GM18505 (cell line): ENCODE measurements at regions not wholly inside any gene's neighbourhood (a gene's known extent, or its start where the extent isn't known, plus 50 kb on each side); places are given as distances from the start of the nearest gene placed in this dataset.

Experiments used
- ATAC-seq: cut with Tn5 transposase; IDR thresholded peaks from one replicate; pipeline ENCODE4 v1.9.1; 2021; ENCODE audit not compliant: unreplicated experiment
- POLR2A ChIP-seq: IDR thresholded peaks from 4 replicates; pipeline ENCODE4 v1.6.1; 2011; ENCODE audit warnings: borderline replicate concordance; ENCODE audit not compliant: insufficient read depth, insufficient read length; ENCODE audit errors: extremely low read depth

DNA sequence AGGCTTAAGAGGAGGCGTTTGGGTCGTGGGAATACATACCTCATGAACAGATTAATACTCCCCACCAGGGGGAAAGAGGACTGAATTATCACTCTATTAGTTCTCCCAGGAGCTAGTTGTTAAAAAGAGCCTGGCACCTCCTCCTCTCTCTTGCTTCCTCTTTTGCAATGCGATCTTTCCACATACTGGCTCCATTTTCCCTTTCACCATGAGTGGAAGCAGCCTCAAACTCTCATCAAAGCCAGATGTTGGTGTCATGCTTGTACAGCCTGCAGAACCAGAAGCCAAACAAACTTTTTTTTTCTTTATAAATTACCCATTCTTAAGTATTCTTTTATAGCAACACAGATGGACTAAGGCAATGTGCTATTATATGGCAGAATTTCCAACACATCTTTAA lies 258.5 kb downstream of the FAM76B start:
- TF ChIP-seq POLR2A = no peak
- no peak for ATAC-seq

DNA sequence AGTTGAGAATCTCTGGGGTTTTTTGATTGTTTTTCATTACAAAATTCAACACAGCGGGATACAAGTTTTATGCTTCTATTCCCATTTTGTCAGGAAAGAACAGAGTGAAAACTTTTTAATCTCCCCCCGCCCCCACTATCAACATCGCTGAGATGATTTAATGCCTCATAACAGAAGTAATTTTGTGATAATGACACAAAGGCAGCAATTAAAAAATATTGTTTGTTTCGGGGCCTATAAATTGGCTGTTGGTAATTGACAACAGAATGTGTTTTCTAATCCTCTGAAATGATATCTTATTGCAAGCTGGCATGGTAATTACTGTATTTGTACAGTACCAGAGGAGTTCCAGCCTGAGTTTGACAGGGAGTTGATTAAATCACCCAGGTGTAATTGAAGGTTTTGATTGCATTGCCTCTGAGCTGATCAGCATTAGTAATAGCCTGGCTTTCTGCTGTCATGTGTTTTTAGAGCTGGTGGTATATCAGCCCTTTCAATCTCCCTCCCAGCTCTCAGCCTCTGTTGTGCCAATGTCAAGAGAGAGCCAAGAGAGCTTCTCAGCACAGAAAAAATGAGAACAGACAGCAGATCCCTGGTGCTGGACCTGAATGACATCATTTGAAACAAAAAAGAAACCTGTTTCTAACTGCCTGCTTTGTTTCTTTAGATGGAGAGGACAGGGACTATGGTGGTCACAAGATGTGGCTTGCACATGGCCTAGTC lies 265.1 kb downstream of the FAM76B start:
- no peak for TF ChIP-seq POLR2A
- no peak for ATAC-seq

GRCh38 chr11:95522874-95523273 lies 266.7 kb downstream of the FAM76B start:
- no peak for ATAC-seq
- no peak for TF ChIP-seq POLR2A

DNA sequence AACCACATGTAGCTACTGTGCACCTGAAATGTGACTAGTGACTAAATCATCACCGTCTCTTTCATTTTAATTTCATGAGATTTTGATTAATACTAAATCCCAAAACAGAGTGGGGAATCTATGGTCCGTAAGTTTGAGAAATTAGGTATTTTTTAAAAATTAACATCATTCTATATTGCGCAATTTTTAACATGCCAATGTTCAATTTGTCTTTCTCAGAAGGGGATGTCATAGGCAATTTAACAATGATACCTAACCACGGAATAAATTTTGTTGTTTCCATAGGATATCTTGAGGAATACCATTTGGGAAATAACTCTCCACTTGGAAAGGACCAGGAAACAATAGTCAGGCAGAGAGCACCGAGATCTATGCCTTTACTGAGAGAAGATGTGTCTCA lies 267.7 kb downstream of the FAM76B start:
- no peak for ATAC-seq
- no peak for TF ChIP-seq POLR2A

GRCh38 chr11:95521133-95521542 lies 268.4 kb downstream of the FAM76B start:
- no peak for TF ChIP-seq POLR2A
- no peak for ATAC-seq

DNA sequence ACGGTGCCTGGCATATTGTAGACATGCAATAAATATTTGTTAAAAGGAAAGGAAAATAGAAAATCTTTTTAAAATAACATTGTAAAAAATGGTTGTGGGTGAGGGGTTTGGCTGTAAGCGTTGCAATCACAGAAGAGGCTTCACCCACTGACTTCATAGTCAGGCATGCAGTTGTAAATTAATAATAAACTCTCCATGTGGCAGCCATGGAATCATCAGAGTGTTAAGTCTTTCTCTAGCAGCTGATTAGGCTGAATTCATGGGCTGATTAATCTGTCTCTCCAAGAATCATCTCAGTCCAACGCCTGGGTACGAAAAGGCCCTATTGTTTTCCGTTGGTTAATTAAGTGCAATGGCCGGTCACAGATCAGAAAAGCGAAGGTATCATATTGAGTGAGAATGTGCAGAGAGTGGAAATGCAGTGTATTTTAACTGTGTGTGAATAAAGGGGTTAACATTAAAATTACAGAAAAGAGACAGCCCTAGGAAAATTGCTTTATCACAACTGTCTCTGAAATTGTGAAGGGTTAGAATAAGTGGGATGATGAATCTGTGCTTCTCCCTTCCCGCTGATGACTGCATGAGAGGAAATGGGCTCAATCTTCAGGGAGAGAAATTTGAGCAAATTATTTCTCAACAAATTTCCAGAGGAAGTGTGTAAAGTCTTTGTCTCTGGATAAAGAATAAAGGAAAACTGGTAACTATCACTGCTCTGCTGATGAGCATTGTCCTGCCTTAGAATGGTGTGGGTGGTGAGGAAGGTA lies 269.0 kb downstream of the FAM76B start:
- no peak for ATAC-seq
- no peak for TF ChIP-seq POLR2A

DNA sequence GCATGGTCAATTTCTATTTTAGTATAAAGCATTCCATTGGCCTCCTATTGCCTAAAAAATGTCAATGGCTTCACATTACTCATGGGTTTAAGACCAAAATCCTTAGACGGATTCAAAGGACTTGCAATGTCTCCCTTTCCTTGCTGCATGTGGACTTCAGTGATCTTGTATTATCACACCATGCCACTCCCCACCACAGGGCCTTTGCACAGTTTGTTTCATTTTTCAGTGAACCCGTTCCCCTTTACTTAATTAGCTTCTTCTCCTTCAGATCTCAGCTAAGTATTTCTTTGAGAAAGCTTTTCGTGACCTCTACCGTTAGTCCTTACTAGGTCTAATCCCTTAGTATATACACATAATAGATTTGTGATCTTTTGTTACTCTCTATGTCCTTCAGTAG lies 269.7 kb downstream of the FAM76B start:
- no peak for TF ChIP-seq POLR2A
- no peak for ATAC-seq

GRCh38 chr11:95517453-95517852 lies 272.1 kb downstream of the FAM76B start:
- TF ChIP-seq POLR2A = no peak
- ATAC-seq = no peak

- no peak for ATAC-seq
- TF ChIP-seq POLR2A = no peak
Measured at GRCh38 chr11:95516786-95517185, 272.8 kb downstream of the FAM76B start.

DNA sequence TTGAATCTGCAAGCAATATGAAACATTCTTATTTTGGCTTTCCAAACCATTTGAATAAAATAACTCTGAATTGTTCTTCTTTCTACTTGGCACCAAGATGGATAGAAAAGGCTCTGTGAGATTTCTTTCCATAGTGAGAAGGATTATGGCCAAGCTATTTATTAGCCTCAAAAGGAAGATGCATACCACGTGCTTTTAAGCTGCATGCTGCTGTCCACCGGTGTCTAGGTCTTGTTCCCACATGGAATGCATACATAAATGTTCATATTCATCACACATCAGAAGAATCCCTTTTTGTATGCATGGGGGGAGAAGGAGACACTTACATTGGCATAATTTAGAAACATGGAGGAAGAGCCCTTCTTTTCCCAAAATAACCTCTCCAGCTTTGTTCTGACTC lies 273.4 kb downstream of the FAM76B start:
- ATAC-seq = no peak
- TF ChIP-seq POLR2A = no peak

DNA sequence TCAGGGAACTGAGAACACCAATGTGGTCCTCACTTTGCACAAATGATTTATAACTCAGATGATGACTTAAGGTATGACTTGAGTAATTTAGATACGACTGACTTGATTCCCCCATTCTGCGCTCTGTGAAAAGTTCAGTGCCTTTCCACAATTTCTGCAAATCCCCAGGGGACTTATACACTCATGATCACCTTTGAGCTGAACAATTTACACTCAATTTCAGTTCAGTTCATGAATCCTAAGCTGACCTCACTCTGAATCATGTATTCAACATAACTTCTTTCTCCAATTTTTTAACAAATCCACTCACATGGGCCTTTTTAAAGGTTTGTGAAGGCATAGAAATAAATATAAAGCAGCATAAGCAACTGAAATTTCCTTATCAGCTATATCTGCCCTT lies 274.2 kb downstream of the FAM76B start:
- TF ChIP-seq POLR2A = no peak
- ATAC-seq = no peak

GRCh38 chr11:95514416-95515110 lies 275.0 kb downstream of the FAM76B start:
- no peak for ATAC-seq

GRCh38 chr11:95512682-95513081 lies 276.9 kb downstream of the FAM76B start:
- no peak for ATAC-seq
- TF ChIP-seq POLR2A = no peak

More at GRCh38 chr11:95514416-95515110, 275.0 kb downstream of the FAM76B start:
- no peak for TF ChIP-seq POLR2A
